Keratinocyte (primary cell): ENCODE measurements at regions not wholly inside any gene's neighbourhood (a gene's known extent, or its start where the extent isn't known, plus 50 kb on each side); places are given as distances from the start of the nearest gene placed in this dataset.

Experiments
- CTCF ChIP-seq, 3 experiments: IDR thresholded peaks in 1 of 3; conservative IDR thresholded peaks in 1 of 3; optimal IDR thresholded peaks in 1 of 3; 2 replicates in 2 of 3; 3 replicates in 1 of 3; pipeline versions ENCODE3 to v1.5.1; 2011; ENCODE audit warnings: low read length in 3 of 3, mild to moderate bottlenecking in 3 of 3, moderate library complexity in 2 of 3, control low read depth in 1 of 3, inconsistent platforms in 1 of 3; ENCODE audit not compliant: insufficient read depth in 2 of 3; ENCODE audit errors: extremely low read depth in 1 of 3
- EZH2 ChIP-seq: IDR thresholded peaks from one replicate; pipeline ENCODE4 v1.6.1; 2012; ENCODE audit warnings: inconsistent platforms, mild to moderate bottlenecking, low read length, moderate library complexity

- TF ChIP-seq CTCF (optimal IDR thresholded peaks at IDR 0.05 in 1 of 3, IDR thresholded peaks at IDR 0.05 in 1 of 3, conservative IDR thresholded peaks at IDR 0.05 in 1 of 3; ENCODE audit: extremely low read depth in 1 of 3, insufficient read depth in 2 of 3, low read length in 3 of 3) (no peak), EZH2 (no peak)
Measured at GRCh38 chr5:103366918-103367549, 108.5 kb downstream of the MACIR start.
